ENCODE measurements at regions not wholly inside any gene's neighbourhood (a gene's known extent, or its start where the extent isn't known, plus 50 kb on each side); places are given as distances from the start of the nearest gene placed in this dataset.

DNA sequence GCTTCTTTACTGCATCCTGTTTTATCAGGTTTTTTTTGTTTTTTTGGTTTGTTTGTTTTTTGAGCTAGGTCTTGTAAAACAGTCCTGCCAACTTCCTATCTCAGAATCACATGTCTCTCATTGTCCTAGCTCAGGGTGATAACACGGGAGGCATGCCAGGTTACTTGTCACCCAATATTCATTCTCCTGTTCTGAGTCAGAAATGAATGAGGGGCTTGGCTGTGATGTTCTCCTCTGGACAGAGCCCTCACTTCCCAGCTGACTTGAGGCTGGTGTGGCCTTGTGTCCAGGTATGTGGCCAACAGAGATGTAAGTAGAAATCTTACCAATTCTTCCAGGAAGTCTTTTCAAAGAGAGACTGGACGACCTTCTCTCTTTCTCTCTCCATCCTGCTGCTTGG is 317.0 kb downstream of the GABRB3 start:
- no peak for ATAC-seq (ENCODE audit: insufficient number of reproducible peaks, low FRiP score, low read depth)
- Histone ChIP-seq H3K9me3 (no peaks in the 10 kb centered on the region), H3K36me3 (no peaks in the 10 kb centered on the region), H3K27me3 (replicated peaks; ENCODE audit: insufficient read depth) (no peaks in the 10 kb centered on the region), H3K4me3 (no peak overlapping the region), H3K4me1 (ENCODE audit: control insufficient read depth in 1 of 2, low read depth in 2 of 2) (no peaks in the 10 kb centered on the region), H3K27ac (no peak overlapping the region)
- TF ChIP-seq, protein P1, sequence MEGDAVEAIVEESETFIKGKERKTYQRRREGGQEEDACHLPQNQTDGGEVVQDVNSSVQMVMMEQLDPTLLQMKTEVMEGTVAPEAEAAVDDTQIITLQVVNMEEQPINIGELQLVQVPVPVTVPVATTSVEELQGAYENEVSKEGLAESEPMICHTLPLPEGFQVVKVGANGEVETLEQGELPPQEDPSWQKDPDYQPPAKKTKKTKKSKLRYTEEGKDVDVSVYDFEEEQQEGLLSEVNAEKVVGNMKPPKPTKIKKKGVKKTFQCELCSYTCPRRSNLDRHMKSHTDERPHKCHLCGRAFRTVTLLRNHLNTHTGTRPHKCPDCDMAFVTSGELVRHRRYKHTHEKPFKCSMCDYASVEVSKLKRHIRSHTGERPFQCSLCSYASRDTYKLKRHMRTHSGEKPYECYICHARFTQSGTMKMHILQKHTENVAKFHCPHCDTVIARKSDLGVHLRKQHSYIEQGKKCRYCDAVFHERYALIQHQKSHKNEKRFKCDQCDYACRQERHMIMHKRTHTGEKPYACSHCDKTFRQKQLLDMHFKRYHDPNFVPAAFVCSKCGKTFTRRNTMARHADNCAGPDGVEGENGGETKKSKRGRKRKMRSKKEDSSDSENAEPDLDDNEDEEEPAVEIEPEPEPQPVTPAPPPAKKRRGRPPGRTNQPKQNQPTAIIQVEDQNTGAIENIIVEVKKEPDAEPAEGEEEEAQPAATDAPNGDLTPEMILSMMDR (IDR thresholded peaks at IDR 0.05) = no peak
- DNase-seq (ENCODE audit: low spot score) = no peak

DNA sequence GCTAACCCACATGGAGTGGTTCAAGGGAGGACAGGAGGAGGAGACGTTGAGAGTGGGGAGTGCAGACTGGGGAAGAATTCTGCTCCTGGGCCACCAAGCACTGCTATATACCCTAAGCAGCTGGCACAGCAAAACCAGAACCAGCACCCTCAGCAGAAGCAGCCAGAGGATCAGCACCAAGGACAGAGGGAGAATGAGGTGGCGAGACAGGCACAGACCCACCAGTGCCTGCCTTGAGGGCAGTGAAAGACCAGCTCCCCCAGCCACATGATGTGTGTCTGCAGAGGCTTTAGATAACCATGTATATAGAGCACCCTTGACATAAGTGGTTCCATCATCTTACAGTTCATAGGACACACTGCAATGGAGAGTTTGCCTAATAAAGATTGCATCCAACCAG is 319.0 kb downstream of the GABRB3 start:
- Histone ChIP-seq H3K4me3 (no peak overlapping the region), H3K4me1 (ENCODE audit: control insufficient read depth in 1 of 2, low read depth in 2 of 2) (no peaks in the 10 kb centered on the region), H3K27me3 (replicated peaks; ENCODE audit: insufficient read depth) (no peaks in the 10 kb centered on the region), H3K36me3 (no peaks in the 10 kb centered on the region), H3K9me3 (no peaks in the 10 kb centered on the region), H3K27ac (no peak overlapping the region)
- TF ChIP-seq, protein P1 (IDR thresholded peaks at IDR 0.05) = no peak
- ATAC-seq (ENCODE audit: insufficient number of reproducible peaks, low FRiP score, low read depth) (no peak), DNase-seq (ENCODE audit: low spot score) (no peak)

DNA sequence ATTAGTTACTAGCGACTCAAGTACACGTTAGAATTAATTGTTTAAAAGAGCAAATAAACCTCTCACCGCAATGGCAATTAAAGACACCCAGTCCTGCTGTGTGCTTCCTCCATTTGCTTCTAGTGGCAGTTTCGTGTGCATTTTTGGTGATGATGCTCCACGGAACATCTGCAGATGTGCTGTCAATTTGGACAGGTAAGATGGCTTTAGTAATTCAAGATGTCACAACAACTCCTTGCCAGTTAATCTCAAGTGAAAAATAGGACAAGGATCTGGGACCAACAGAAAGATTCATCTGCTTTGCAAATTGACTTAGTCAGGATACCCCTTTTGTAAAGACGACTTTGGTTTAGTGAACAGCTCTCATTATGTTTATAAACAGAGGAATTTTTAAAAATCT is 320.9 kb downstream of the GABRB3 start:
- no peak for DNase-seq (ENCODE audit: low spot score)
- Histone ChIP-seq H3K27ac (no peak overlapping the region), H3K36me3 (no peaks in the 10 kb centered on the region), H3K4me1 (ENCODE audit: control insufficient read depth in 1 of 2, low read depth in 2 of 2) (no peaks in the 10 kb centered on the region), H3K27me3 (replicated peaks; ENCODE audit: insufficient read depth) (no peaks in the 10 kb centered on the region), H3K9me3 (no peaks in the 10 kb centered on the region), H3K4me3 (no peak overlapping the region)
- TF ChIP-seq, protein P1 (IDR thresholded peaks at IDR 0.05) = no peak
- ATAC-seq (ENCODE audit: insufficient number of reproducible peaks, low FRiP score, low read depth) = no peak

DNA sequence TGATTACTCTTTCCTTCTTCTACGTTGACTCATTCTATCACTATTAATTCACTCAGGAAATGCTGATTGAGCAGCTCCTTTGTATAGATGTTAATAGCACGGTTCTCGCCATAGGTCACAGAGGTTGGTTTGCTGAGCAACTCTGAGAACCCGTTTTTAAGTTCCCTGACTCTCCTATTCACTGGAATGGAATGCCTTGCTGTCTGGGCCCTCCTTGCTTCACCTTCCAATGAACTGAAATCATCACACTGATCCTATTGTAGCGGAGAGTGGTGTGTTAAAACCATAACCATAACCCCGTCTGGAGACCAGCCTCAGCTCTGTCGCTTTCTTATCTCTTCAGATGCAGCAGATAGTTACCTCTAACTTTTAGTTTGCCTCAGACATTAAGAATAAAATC is 323.6 kb downstream of the GABRB3 start:
- no peaks in the 10 kb centered on the region for H3K4me1 ChIP-seq (ENCODE audit: control insufficient read depth in 1 of 2, low read depth in 2 of 2)
- TF ChIP-seq, protein P1 (IDR thresholded peaks at IDR 0.05) = no peak
- H3K27ac ChIP-seq = no peak overlapping the region
- H3K4me3 ChIP-seq = no peak overlapping the region
- DNase-seq (ENCODE audit: low spot score) (no peak), ATAC-seq (ENCODE audit: insufficient number of reproducible peaks, low FRiP score, low read depth) (no peak)
- H3K36me3 ChIP-seq = no peaks in the 10 kb centered on the region
- H3K9me3 ChIP-seq = no peaks in the 10 kb centered on the region
- H3K27me3 ChIP-seq (replicated peaks; ENCODE audit: insufficient read depth) = no peaks in the 10 kb centered on the region

DNA sequence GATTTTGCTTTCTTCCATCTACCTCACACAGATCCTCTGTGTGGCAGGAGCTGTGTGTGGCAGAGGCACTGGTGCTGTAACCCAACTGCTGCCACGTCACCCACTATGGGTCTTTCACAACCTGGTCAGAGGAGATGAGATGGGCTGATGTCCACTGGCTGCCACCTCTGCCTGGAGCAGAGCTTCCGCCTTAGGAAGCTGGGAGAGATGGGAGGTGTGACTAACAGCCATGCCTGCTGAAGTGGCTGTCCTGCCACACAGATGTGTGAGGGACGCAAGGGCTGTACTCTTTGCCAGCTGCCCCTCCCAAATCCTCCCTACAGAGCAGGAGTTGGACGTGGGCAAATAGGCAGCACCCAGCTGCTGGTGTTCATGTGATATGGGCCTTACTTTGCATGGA is 329.5 kb downstream of the GABRB3 start:
- TF ChIP-seq, protein P1 (IDR thresholded peaks at IDR 0.05) = no peak
- ATAC-seq (ENCODE audit: insufficient number of reproducible peaks, low FRiP score, low read depth) (no peak), DNase-seq (ENCODE audit: low spot score) (no peak)
- no peak overlapping the region for H3K27ac ChIP-seq
- H3K4me3 ChIP-seq = no peak overlapping the region
- H3K9me3 ChIP-seq = no peaks in the 10 kb centered on the region
- H3K4me1 ChIP-seq (ENCODE audit: control insufficient read depth in 1 of 2, low read depth in 2 of 2) = no peaks in the 10 kb centered on the region
- H3K27me3 ChIP-seq (replicated peaks; ENCODE audit: insufficient read depth) = no peaks in the 10 kb centered on the region
- no peaks in the 10 kb centered on the region for H3K36me3 ChIP-seq

All from thoracic aorta (tissue), 2 donors.